ENCODE measurements at regions not wholly inside any gene's neighbourhood (a gene's known extent, or its start where the extent isn't known, plus 50 kb on each side); places are given as distances from the start of the nearest gene placed in this dataset.

DNA sequence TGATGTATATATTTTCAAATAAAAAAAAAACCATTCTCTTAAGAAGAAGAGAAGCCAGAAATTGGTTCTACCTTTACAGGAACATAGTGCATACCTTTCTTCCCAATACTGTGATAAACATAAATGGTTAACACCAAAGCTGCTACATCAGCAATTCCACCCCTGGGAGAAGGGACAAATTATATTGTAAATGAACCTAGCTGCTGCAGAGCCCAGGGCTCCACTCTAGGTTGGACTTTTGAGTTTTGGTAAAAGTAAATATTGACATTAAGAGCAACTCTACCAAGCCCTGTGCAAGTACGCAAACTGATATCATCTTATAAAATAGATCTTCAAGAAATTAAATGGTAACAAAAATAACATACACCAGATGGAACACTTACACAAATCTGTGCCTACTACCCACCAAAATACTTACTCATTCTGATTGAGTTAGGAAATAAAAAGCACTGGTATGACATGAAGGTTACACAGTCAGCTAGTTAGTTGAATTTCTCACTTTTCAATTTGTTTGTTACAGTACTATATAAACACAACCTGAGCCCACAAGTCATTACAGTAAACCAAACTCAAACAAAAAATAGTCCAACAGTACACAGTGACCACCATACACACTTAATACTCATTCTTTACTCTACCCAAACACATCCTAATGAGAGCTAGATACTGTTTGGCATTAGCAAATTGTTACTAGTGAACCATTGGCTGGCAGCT lies 223.3 kb upstream of the HEY2 start:
- H3K9me3 ChIP-seq, result no peaks in the 10 kb centered on the region
- H3K27me3 ChIP-seq, result peaks cover 7% of the 10 kb centered on the region
- H3K27ac ChIP-seq, result no peak overlapping the region
- no peak for TF ChIP-seq CTCF (IDR thresholded peaks at IDR 0.05)
- no peaks in the 10 kb centered on the region for H3K4me1 ChIP-seq (ENCODE audit: control insufficient read depth in 1 of 2, insufficient read depth in 1 of 2, low read depth in 1 of 2, low read length in 1 of 2)
- no peak overlapping the region for H3K4me3 ChIP-seq (ENCODE audit: low read depth in 1 of 2, low read length in 1 of 2)
- no peaks in the 10 kb centered on the region for H3K36me3 ChIP-seq

DNA sequence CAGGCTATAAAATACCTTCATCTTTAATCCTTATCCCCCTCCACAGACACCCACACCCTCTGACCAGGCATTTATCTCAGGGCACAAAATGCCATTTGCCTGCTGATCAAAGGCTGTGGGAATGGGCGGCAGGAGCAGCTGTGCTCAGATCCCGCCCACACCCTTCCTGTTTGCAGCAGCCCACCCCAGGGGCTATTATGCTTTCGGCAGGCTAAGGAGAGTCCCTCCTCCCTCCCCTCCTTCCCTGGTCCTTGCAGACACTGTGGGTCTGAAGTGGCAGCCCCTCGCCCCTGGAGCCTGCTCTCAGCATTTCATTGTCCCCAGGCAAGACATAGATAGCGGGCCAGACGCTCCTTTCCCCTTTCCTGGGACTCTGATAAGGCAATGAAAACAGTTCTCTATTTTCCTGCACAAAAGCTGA lies 220.8 kb upstream of the HEY2 start:
- no peaks in the 10 kb centered on the region for H3K36me3 ChIP-seq
- no peaks in the 10 kb centered on the region for H3K9me3 ChIP-seq
- no peak for TF ChIP-seq CTCF (IDR thresholded peaks at IDR 0.05)
- no peak overlapping the region for H3K4me3 ChIP-seq (ENCODE audit: low read depth in 1 of 2, low read length in 1 of 2)
- H3K27me3 ChIP-seq, result peaks cover 30% of the 10 kb centered on the region
- H3K4me1 ChIP-seq (ENCODE audit: control insufficient read depth in 1 of 2, insufficient read depth in 1 of 2, low read depth in 1 of 2, low read length in 1 of 2), result no peaks in the 10 kb centered on the region
- no peak overlapping the region for H3K27ac ChIP-seq

DNA sequence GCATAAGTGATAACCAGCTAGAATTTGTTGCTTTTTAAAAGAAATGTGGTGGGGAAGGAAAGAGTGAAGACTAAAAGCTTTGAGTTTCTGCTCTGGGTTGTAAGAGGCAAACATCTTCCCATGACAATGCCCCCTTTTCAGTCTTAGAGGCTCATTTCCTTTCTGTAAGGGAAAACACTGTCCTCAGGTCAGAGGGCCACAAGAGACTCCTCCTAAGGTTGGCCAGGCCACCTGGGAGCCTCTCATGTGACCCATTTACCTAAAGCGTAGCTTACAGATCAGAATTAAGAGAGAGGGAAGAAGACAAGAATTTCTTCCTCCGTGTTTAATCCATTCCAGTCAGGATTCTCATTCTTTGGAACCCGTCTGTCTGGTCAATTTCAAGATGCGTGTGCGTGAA lies 220.4 kb upstream of the HEY2 start:
- Histone ChIP-seq H3K27ac (no peak overlapping the region), H3K9me3 (no peaks in the 10 kb centered on the region), H3K4me1 (ENCODE audit: control insufficient read depth in 1 of 2, insufficient read depth in 1 of 2, low read depth in 1 of 2, low read length in 1 of 2) (no peaks in the 10 kb centered on the region), H3K4me3 (ENCODE audit: low read depth in 1 of 2, low read length in 1 of 2) (no peak overlapping the region), H3K27me3 (peaks cover 35% of the 10 kb centered on the region), H3K36me3 (no peaks in the 10 kb centered on the region)
- TF ChIP-seq CTCF (IDR thresholded peaks at IDR 0.05), result no peak

DNA sequence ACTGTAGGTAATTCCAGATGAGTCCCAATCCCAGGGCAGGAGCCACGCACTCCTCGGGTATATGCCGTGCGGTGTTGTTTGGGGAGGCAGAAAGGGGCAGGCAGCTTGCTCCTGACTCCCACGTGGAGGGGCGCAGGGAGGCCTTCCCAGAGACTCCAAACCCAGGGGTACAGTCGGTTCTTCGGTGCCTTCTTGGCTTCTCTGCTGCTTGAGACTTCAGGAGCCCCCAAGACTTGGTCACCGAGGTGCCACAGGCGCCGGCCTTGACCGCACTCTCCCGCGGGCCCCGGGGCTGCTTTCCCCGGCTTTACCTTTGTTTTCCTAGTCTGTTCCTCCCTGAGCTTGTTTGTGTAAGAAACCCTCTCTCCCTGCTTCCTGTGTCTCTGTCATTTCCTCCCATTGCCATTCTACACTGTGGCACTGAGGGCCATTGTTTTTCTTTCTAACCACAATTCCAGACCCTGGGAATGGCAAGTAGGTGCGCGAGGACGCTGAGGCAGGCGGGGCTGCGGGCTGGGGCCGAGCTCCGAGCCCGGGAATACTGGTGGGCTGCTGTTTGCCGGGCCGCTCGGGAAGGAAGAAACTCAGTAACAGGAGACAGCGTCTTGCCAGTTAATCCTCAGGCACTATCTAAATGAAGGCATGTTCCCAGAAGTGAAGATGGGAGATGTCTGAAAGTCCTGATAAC lies 215.6 kb upstream of the HEY2 start:
- Histone ChIP-seq H3K27me3 (peaks cover 49% of the 10 kb centered on the region), H3K36me3 (no peaks in the 10 kb centered on the region)

More for the DNA sequence above, 215.6 kb upstream of the HEY2 start:
- no peak overlapping the region for H3K27ac ChIP-seq
- no peak overlapping the region for H3K4me3 ChIP-seq (ENCODE audit: low read depth in 1 of 2, low read length in 1 of 2)
- no peaks in the 10 kb centered on the region for H3K4me1 ChIP-seq (ENCODE audit: control insufficient read depth in 1 of 2, insufficient read depth in 1 of 2, low read depth in 1 of 2, low read length in 1 of 2)
- TF ChIP-seq CTCF (IDR thresholded peaks at IDR 0.05), result no peak
- no peaks in the 10 kb centered on the region for H3K9me3 ChIP-seq

Data from neutrophil (primary cell).